AG09319 (cell line): ENCODE measurements at regions not wholly inside any gene's neighbourhood (a gene's known extent, or its start where the extent isn't known, plus 50 kb on each side); places are given as distances from the start of the nearest gene placed in this dataset.
A peak's percentile ranks its signal among the peaks of the same experiment; 100 is the strongest.
"Not testable (repeated sequence)": the region's sequence is repeated elsewhere in the genome, so short reads cannot be mapped to it uniquely, and the experiment has no call there.

Experiments used
- DNase-seq: peaks from one replicate; pipeline ENCODE4 v3.0.0-alpha.2; 2010; ENCODE audit warnings: low read depth; ENCODE audit errors: extremely low read depth
- TF ChIP-seq, protein P1 (sequence below): IDR thresholded peaks from 2 replicates; pipeline ENCODE4 v1.5.1; 2011; ENCODE audit warnings: low read depth, mild to moderate bottlenecking, inconsistent platforms, low read length, moderate library complexity

DNA sequence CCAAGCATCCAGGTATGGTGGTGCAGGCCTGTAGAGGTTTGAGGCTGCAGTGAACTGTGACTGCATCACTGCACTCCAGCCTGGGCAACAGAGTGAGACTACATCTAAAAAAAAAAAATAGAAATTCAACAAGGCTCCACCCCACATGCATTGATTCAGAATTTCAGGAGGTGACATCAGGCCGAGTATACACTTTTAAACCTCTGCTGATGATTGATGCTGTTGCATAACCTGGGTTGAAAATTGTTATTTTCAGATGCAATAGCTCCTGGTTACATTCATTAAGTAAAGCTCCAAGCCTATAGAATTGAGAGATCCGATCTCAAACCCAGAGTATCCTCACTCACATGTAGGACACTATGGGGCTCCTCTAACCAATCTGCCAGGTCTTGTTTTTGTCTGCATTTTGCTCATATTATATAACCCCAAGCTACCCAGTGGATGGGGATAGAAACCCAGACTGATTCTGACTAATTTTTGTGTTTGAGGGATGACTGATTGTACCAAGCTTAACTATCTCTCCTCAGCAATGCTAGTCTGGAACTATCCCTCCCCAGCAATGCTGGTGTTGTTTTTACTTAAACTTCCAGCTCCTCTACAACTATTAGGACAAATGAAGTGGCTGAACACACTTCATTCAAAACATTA lies 123.5 kb upstream of the PREP start:
- TF ChIP-seq, protein P1, sequence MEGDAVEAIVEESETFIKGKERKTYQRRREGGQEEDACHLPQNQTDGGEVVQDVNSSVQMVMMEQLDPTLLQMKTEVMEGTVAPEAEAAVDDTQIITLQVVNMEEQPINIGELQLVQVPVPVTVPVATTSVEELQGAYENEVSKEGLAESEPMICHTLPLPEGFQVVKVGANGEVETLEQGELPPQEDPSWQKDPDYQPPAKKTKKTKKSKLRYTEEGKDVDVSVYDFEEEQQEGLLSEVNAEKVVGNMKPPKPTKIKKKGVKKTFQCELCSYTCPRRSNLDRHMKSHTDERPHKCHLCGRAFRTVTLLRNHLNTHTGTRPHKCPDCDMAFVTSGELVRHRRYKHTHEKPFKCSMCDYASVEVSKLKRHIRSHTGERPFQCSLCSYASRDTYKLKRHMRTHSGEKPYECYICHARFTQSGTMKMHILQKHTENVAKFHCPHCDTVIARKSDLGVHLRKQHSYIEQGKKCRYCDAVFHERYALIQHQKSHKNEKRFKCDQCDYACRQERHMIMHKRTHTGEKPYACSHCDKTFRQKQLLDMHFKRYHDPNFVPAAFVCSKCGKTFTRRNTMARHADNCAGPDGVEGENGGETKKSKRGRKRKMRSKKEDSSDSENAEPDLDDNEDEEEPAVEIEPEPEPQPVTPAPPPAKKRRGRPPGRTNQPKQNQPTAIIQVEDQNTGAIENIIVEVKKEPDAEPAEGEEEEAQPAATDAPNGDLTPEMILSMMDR: no peak
- DNase-seq: no peak

DNA sequence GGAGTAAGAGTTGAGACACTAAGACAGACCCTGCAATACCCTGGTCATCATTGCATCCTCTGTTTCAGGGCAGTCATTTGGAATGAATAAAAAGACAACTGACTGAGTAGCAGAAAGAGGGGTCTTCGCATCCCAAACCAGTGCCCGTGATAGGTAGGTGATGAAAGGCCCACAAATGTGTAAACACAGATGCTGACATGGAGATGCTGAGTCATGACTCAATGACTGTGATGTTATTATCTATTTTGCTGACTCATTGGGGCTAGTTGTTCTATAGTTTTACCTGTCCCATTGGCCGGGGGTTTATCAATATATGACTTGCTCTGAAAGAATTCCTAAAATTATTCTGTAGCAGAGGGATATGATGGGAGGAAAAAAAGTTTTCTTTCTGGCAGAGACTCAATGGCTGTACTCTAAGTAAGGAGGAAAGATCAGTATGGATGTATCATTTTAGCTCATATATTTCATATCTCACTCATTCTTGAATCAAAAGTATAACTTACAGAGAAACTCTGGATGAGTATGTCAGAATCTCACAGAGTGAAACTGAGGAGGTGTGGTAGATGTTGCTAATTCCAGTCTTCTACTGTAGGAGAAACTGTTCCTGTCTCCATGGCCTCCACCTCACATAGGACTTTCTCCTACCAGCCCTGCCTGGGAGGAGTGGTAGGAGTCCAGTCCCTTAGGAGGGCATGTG lies 119.9 kb upstream of the PREP start:
- TF ChIP-seq, protein P1: no peak
- DNase-seq: no peak

DNA sequence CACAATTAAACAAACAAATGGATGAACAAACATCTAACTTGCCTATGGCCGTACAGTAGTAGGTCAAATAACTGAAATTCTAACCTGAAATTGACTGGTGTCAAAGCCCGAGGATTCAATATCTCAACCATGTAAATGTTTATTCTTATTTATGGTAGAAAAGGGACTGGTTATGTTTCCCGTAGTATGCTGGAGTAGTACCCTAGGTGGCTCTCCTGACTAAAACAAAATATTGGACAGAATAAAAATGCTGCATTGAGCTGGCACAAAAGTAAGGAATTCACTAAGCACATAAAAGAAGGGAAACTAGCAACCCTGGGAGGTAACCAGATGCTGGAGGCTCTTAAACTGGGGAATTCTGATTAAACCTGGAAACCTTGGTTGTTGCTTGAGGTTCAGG lies 117.1 kb upstream of the PREP start:
- TF ChIP-seq, protein P1: no peak; the same call in 1 of the 2 replicates
- DNase-seq: no peak

DNA sequence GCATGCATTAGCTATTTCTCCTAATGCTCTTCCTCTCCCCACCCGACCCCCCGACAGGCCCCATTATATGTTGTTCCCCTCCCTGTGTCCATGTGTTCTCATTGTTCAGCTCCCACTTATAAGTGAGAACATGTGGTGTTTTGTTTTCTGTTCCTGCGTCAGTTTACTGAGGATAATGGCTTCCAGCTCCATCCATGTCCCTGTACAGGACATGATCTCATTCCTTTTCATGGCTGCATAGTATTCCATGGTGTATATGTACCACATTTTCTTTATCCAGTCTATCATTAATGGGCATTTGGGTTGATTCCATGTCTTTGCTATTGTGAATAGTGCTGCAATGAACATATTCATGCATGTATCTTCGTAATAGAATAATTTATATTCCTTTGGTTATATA lies 116.1 kb upstream of the PREP start:
- not testable (repeated sequence) for DNase-seq

DNA sequence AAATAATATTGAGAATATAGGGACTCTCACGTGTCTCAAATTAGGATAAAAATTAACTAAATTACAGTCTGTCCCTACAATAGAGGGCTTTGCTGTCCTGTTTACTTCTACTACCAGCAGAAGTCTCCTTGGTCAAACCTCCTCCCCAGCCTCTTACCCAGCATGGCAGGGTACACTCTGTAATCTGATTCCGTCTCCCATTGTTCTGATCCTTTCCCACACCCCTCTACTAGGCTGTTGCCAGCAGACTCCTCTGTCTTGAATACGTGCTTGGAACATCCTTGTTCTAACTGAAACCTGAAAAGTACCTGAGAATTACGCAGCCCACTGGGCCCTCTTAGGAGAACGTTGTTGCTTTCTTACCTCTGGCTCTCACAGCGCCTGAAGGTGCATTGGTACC lies 112.2 kb upstream of the PREP start:
- TF ChIP-seq, protein P1: no peak
- DNase-seq: no peak

DNA sequence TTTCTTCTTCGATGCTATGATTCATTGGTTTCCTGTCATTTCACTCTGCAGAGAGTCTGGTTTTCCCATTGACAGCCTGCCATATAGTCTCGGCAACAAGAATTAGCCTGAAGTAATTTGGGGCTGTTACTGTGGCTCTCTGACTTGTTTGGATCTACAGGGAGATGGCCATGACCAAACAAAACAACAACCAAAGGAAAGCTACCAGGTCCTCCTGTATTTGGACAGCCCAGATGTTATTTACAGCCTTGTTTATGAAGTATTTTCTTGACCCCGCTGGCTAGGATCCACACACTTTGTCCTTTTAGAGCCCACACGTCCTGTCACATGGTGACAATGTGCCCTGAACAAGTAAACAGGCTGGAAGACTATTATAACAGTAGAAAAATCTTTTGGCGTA lies 111.4 kb upstream of the PREP start:
- DNase-seq: no peak
- TF ChIP-seq, protein P1: no peak

DNA sequence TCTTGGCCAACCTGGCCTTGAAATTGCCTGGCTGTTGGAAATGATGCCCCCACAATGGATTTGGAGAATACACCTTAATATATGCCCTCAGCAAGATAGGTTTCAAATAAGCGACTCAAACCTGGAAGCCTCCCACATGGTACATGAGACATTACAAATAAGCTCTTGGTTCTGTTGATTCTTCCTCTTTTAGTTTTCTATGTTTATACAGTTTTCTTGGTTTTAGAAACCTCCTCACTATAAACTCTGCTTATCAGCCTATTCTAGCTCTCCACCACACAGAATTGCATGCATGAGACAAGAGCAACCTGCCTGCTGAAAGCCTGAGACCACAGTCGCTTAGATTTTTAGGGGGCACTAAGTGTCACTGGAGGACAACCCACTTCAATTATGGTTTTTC lies 108.8 kb upstream of the PREP start:
- DNase-seq: no peak
- TF ChIP-seq, protein P1: no peak

DNA sequence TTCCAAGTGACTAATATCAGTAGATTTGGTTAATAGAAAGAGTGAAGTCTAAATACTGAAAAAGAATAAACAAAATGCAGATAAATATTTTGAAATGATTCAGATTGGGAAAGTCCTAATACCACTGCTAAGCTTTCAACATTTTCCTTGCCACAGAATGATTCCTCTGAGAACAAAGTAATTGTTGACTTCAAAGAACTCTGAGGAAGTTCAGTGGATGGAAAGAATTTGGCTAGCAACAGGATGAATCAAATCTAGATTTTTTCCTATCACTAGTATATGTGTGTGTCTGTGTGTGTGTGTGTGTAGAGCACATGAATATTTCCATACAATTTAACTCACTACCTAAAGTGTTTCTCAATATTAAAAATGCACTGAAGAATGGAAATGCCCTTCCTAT lies 107.9 kb upstream of the PREP start:
- peak; percentile 20 for DNase-seq
- TF ChIP-seq, protein P1: no peak
